HCT116 (cell line): ENCODE measurements at regions not wholly inside any gene's neighbourhood (a gene's known extent, or its start where the extent isn't known, plus 50 kb on each side); places are given as distances from the start of the nearest gene placed in this dataset.

Experiments
- EGR1 ChIP-seq: IDR thresholded peaks from 2 replicates; pipeline ENCODE4 v1.6.1; 2012; ENCODE audit warnings: low read depth
- MAX ChIP-seq: IDR thresholded peaks from 2 replicates; pipeline ENCODE4 v1.6.1; 2012
- RAD21 ChIP-seq: IDR thresholded peaks from 2 replicates; pipeline ENCODE4 v1.6.1; 2012; ENCODE audit warnings: low read depth, mild to moderate bottlenecking

GRCh38 chr16:21523411-21524067 lies 75.8 kb upstream of the METTL9 start:
- no peak for TF ChIP-seq RAD21
- no peak for TF ChIP-seq EGR1
- TF ChIP-seq MAX, result no peak
